Tibial nerve (tissue), 4 donors: ENCODE measurements at regions not wholly inside any gene's neighbourhood (a gene's known extent, or its start where the extent isn't known, plus 50 kb on each side); places are given as distances from the start of the nearest gene placed in this dataset.

Source experiments
- DNase-seq, 2 donors: peaks; one replicate each; pipeline ENCODE4 v3.0.0-alpha.2; 2019; ENCODE audit warnings: low spot score in 2 of 2
- H3K27ac ChIP-seq, 4 donors: fragments of 200-600 bp; sonication (generic) in 3 of 4; one replicate each; pipeline ENCODE4 v1.5.1; 2017 to 2019; ENCODE audit warnings: mild to moderate bottlenecking in 1 of 4
- H3K27me3 ChIP-seq, 2 donors: fragments of 200-600 bp; sonication (generic) in 1 of 2; one replicate each; pipeline versions ENCODE4 v1.5.1 to v1.6.0; 2017 to 2019
- H3K36me3 ChIP-seq, 3 donors: fragments of 200-600 bp; sonication (generic); one replicate each; pipeline ENCODE4 v1.5.1; 2018 to 2019
- H3K4me1 ChIP-seq, 4 donors: fragments of 200-600 bp; sonication (generic) in 3 of 4; one replicate each; pipeline ENCODE4 v1.5.1; 2017 to 2019
- H3K4me3 ChIP-seq, 4 donors: fragments of 200-600 bp; sonication (generic) in 3 of 4; one replicate each; pipeline ENCODE4 v1.5.1; 2017 to 2019; ENCODE audit warnings: mild to moderate bottlenecking in 1 of 4, moderate library complexity in 1 of 4
- H3K9me3 ChIP-seq, 4 donors: fragments of 200-600 bp; sonication (generic) in 3 of 4; one replicate each; pipeline ENCODE4 v1.5.1; 2017 to 2019
- CTCF ChIP-seq, 5 experiments: fragments of 200-600 bp in 3 of 5; fragments of 450-650 bp in 2 of 5; sonication (generic) in 3 of 5; IDR thresholded peaks; one replicate each; pipeline ENCODE4 v1.5.1; 2016 to 2019; ENCODE audit warnings: antibody characterized with exemption in 5 of 5, mild to moderate bottlenecking in 3 of 5, moderate library complexity in 2 of 5
- EP300 ChIP-seq, 2 donors: sonication (generic); formaldehyde crosslinking; IDR thresholded peaks; one replicate each; pipeline ENCODE4 v1.6.1; 2017; ENCODE audit warnings: antibody characterized with exemption in 2 of 2, mild to moderate bottlenecking in 1 of 2
- POLR2A ChIP-seq, 2 donors: fragments of 450-650 bp; IDR thresholded peaks; one replicate each; pipeline ENCODE4 v1.6.1; 2017; ENCODE audit warnings: antibody characterized with exemption in 2 of 2, mild to moderate bottlenecking in 2 of 2, moderate library complexity in 2 of 2
- WGBS, 2 donors: methylation state at CpG; one replicate each; pipeline ENCODE4 v1.1.5; 2018; 5-methylcytosine and 5-hydroxymethylcytosine counted together

DNA sequence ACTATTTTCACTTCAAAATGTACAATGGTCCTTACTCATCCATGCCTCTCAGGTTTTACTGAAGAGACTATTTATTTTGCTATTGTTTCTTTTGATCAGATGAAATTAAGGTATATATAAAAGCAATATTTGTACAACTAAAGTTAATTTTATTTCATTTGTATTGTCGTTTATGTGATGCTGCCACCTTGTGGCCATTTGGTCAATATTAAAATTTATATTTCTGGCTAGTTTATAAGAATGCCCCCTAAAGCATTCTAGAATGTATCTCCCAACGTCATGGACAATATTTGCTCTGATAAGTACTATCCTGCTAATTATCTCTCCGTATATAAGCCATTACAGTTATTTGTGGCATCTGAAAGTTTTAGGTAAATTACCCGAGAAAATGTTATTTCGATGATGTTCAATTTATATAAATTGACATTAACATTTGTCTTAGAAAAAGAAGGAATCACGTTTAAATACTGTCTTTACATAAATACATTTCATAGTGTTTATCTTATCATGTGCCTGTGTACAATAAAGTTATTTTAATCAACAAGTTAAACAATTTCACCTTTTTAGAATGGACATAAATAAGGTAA lies 680.0 kb downstream of the TAF11L14 start:
- peak in 1 of 2 donors; percentile 9 for DNase-seq
- no peaks in the 10 kb centered on the region for H3K27me3 ChIP-seq
- no peaks in the 10 kb centered on the region for H3K36me3 ChIP-seq
- no peaks in the 10 kb centered on the region for H3K4me1 ChIP-seq
- no peaks in the 10 kb centered on the region for H3K9me3 ChIP-seq
- H3K27ac ChIP-seq, result no peak overlapping the region
- WGBS, 2 donors, result 38 to 42% methylated on average over 6 of the region's 6 CpGs
- peak in 4 of 5 experiments; percentile 39 to 54 (median 47) for TF ChIP-seq CTCF (IDR thresholded peaks at IDR 0.05)
- TF ChIP-seq EP300 (IDR thresholded peaks at IDR 0.05), result no peak
- no peak for TF ChIP-seq POLR2A (IDR thresholded peaks at IDR 0.05)
- no peak overlapping the region for H3K4me3 ChIP-seq

DNA sequence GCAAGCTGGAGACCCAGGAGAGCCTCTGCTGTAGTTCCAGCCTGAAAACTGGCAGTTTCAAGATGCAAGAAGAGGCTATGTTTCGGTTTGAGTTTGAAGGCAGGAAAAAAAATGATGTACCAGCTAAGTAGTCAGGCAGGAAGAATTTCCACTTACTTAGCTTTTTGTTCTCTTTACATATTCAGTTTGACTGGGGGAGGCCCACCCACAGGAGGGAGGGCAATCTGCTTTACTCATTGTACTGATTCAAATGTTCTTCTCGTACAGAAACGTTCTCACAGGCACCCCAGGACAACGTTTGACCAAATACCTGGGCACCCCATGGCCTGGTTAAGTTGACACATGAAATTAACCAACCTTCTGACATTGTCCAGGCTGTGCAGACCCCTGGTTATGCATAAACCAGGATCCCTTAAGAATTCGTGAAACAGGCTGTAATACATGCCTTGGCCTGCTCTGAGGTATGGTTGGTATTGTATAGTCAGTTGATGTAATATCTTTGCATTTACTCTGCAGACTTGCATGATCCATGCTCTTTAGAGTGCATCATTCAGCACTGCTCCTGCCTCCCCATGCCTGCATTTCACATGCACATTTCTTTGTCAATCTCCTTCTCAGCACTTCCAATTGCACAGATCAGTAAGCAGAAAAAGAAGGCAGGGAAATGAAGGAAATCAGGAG lies 687.1 kb downstream of the TAF11L14 start:
- WGBS, 2 donors, result 75 to 77% methylated on average over 5 of the region's 5 CpGs
- Histone ChIP-seq H3K4me1 (no peaks in the 10 kb centered on the region), H3K36me3 (no peaks in the 10 kb centered on the region), H3K27ac (no peak overlapping the region), H3K9me3 (no peaks in the 10 kb centered on the region), H3K4me3 (no peak overlapping the region), H3K27me3 (no peaks in the 10 kb centered on the region)
- TF ChIP-seq EP300 (IDR thresholded peaks at IDR 0.05) (no peak), CTCF (IDR thresholded peaks at IDR 0.05) (no peak), POLR2A (IDR thresholded peaks at IDR 0.05) (no peak)
- DNase-seq, result no peak

GRCh38 chr5:18323891-18324290 lies 689.6 kb downstream of the TAF11L14 start:
- Histone ChIP-seq H3K36me3 (no peaks in the 10 kb centered on the region), H3K27ac (no peak overlapping the region), H3K4me3 (no peak overlapping the region), H3K9me3 (no peaks in the 10 kb centered on the region), H3K27me3 (no peaks in the 10 kb centered on the region), H3K4me1 (no peaks in the 10 kb centered on the region)
- DNase-seq, result no peak
- TF ChIP-seq POLR2A (IDR thresholded peaks at IDR 0.05), result no peak
- TF ChIP-seq EP300 (IDR thresholded peaks at IDR 0.05), result no peak
- TF ChIP-seq CTCF (IDR thresholded peaks at IDR 0.05), result no peak
- WGBS, 2 donors, result 81 to 87% methylated on average over 2 of the region's 2 CpGs

- Histone ChIP-seq H3K4me1 (no peaks in the 10 kb centered on the region), H3K27ac (no peak overlapping the region), H3K36me3 (no peaks in the 10 kb centered on the region), H3K9me3 (no peaks in the 10 kb centered on the region), H3K4me3 (no peak overlapping the region), H3K27me3 (no peaks in the 10 kb centered on the region)
- TF ChIP-seq POLR2A (IDR thresholded peaks at IDR 0.05) (no peak), CTCF (IDR thresholded peaks at IDR 0.05) (no peak), EP300 (IDR thresholded peaks at IDR 0.05) (no peak)
- no peak for DNase-seq
- 60 to 63% methylated on average over 3 of the region's 3 CpGs for WGBS, 2 donors
Measured at GRCh38 chr5:18325431-18325830, 691.2 kb downstream of the TAF11L14 start.

GRCh38 chr5:18329328-18329727 lies 695.1 kb downstream of the TAF11L14 start:
- H3K9me3 ChIP-seq, result peaks cover 0 to 3% (median 0%) of the 10 kb centered on the region in 4 donors
- no peaks in the 10 kb centered on the region for H3K27me3 ChIP-seq
- H3K27ac ChIP-seq, result no peak overlapping the region
- DNase-seq, result no peak
- H3K36me3 ChIP-seq, result no peaks in the 10 kb centered on the region
- no peaks in the 10 kb centered on the region for H3K4me1 ChIP-seq
- no peak overlapping the region for H3K4me3 ChIP-seq
- TF ChIP-seq POLR2A (IDR thresholded peaks at IDR 0.05) (no peak), EP300 (IDR thresholded peaks at IDR 0.05) (no peak), CTCF (IDR thresholded peaks at IDR 0.05) (no peak)
